Natural killer cell (primary cell): ENCODE measurements at regions not wholly inside any gene's neighbourhood (a gene's known extent, or its start where the extent isn't known, plus 50 kb on each side); places are given as distances from the start of the nearest gene placed in this dataset.
A peak's percentile ranks its signal among the peaks of the same experiment; 100 is the strongest.

Source experiments
- ATAC-seq, 3 donors: fragments of 150-1000 bp in 2 of 3; fragments of 200-7000 bp in 1 of 3; cut with Tn5 transposase; 1 replicate in 1 of 3; 2 replicates in 2 of 3; pipeline ENCODE4 v1.10.0; 2021; ENCODE audit warnings: mild to moderate bottlenecking in 2 of 3, moderate library complexity in 2 of 3
- DNase-seq, 2 donors: peaks; one replicate each; pipeline versions ENCODE4 v3.0.0 to v3.0.0-alpha.2; 2013 to 2021; ENCODE audit warnings: mixed read lengths in 1 of 2
- H3K27ac ChIP-seq: one replicate; pipeline ENCODE4 v1.5.1; 2013; ENCODE audit warnings: mild to moderate bottlenecking, low read length
- H3K27me3 ChIP-seq: one replicate; pipeline ENCODE4 v1.6.1; 2013; ENCODE audit warnings: low read length; ENCODE audit not compliant: control insufficient read depth, insufficient read depth
- H3K36me3 ChIP-seq: one replicate; pipeline ENCODE4 v1.6.1; 2013; ENCODE audit warnings: low read length; ENCODE audit not compliant: control insufficient read depth, insufficient read depth
- H3K4me1 ChIP-seq: one replicate; pipeline ENCODE4 v1.6.1; 2013; ENCODE audit warnings: low read length; ENCODE audit not compliant: control insufficient read depth, insufficient read depth
- H3K4me3 ChIP-seq: one replicate; pipeline ENCODE4 v1.5.1; 2013; ENCODE audit warnings: low read length
- H3K9me3 ChIP-seq: one replicate; pipeline ENCODE4 v1.6.1; 2013; ENCODE audit warnings: low read length; ENCODE audit not compliant: control insufficient read depth, insufficient read depth
- H3K27ac Mint-ChIP-seq, 2 donors: one replicate each; pipeline ENCODE4 v1.8.0; 2022; ENCODE audit warnings: mild to moderate bottlenecking in 2 of 2, mixed read lengths in 2 of 2, moderate library complexity in 1 of 2
- H3K27me3 Mint-ChIP-seq, 2 donors: one replicate each; pipeline ENCODE4 v1.8.0; 2022; ENCODE audit warnings: low read depth in 2 of 2, mixed read lengths in 2 of 2
- H3K36me3 Mint-ChIP-seq: one replicate; pipeline ENCODE4 v1.8.0; 2022; ENCODE audit warnings: mixed read lengths
- H3K4me1 Mint-ChIP-seq, 2 donors: one replicate each; pipeline ENCODE4 v1.8.0; 2022; ENCODE audit warnings: mixed read lengths in 2 of 2
- H3K4me3 Mint-ChIP-seq: one replicate; pipeline ENCODE4 v1.8.0; 2022; ENCODE audit warnings: mild to moderate bottlenecking, moderate library complexity, mixed read lengths
- H3K9me3 Mint-ChIP-seq, 2 donors: one replicate each; pipeline ENCODE4 v1.8.0; 2022; ENCODE audit warnings: mixed read lengths in 2 of 2
- CTCF ChIP-seq: fragments of 200-600 bp; IDR thresholded peaks from one replicate; pipeline ENCODE4 v1.8.0; 2022; ENCODE audit warnings: antibody characterized with exemption
- WGBS: methylation state at CpG from one replicate; pipeline ENCODE4 v1.1.7; 2013; ENCODE audit warnings: missing lambda C conversion rate; ENCODE audit not compliant: insufficient coverage; 5-methylcytosine and 5-hydroxymethylcytosine counted together
- intact Hi-C: fragments of 100-400 bp; cut with micrococcal nuclease; formaldehyde crosslinking; loops from one replicate; pipeline ENCODE4 v1.14.2; 2022

DNA sequence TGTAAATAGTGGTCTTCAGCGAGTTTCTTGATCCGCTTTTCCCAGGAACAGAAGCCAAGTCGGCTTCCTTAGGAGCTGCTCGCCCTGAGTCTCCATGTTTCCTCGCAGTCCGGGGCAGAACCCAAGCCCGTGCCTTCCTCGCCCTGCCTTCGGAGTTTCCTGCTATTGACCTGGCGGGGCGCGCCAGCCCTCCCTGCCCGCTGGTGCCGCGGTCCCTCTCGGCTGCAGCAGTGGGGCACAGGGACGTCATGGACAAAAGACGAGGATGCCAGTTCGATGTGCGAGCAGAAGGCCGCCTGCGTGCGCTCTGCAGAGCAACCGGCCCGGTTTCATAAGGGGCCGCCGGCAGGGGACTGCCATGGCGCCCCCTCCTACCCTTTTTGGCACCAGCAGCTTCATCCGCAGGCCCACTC, 156.6 kb downstream of the TM9SF2 start:
- peaks cover 32 to 33% of the 10 kb centered on the region in 2 donors for H3K4me1 Mint-ChIP-seq
- no peak for TF ChIP-seq CTCF
- H3K36me3 Mint-ChIP-seq, result no peaks in the 10 kb centered on the region
- Histone ChIP-seq H3K27ac (peak overlapping the region; percentile 54), H3K27me3 (peaks cover 6% of the 10 kb centered on the region), H3K4me3 (peak overlapping the region; percentile 26), H3K4me1 (peaks cover 26% of the 10 kb centered on the region), H3K36me3 (no peaks in the 10 kb centered on the region), H3K9me3 (no peaks in the 10 kb centered on the region)
- 12% methylated on average over 28 of the region's 29 CpGs for WGBS
- peaks cover 9 to 35% of the 10 kb centered on the region in 2 donors for H3K27me3 Mint-ChIP-seq
- H3K27ac Mint-ChIP-seq, result peak overlapping the region in 1 of 2 donors; percentile 73
- intact Hi-C loops, result loop anchor here (2.0 kb wide), 1 partner anchor 885 kb away; no protein-coding TSS in a partner anchor
- peak in 2 of 3 donors; percentile 25 to 28 for ATAC-seq
- H3K4me3 Mint-ChIP-seq, result peak overlapping the region; percentile 83
- H3K9me3 Mint-ChIP-seq, result no peaks in the 10 kb centered on the region
- DNase-seq, result peak; percentile 24 to 63

- peaks cover 5% of the 10 kb centered on the region for H3K27me3 ChIP-seq
- peaks cover 26% of the 10 kb centered on the region for H3K4me1 ChIP-seq
- no peaks in the 10 kb centered on the region for H3K9me3 ChIP-seq
- H3K27ac ChIP-seq, result no peak overlapping the region
- ATAC-seq (peak; percentile 47 to 58 (median 50)), DNase-seq (peak in 1 of 2 donors; percentile 82)
- peak overlapping the region in 1 of 2 donors; percentile 34 for H3K27ac Mint-ChIP-seq
- peaks cover 9 to 29% of the 10 kb centered on the region in 2 donors for H3K27me3 Mint-ChIP-seq
- H3K4me1 Mint-ChIP-seq, result peaks cover 32 to 33% of the 10 kb centered on the region in 2 donors
- no peaks in the 10 kb centered on the region for H3K9me3 Mint-ChIP-seq
- no peaks in the 10 kb centered on the region for H3K36me3 ChIP-seq
- TF ChIP-seq CTCF, result no peak
- no peak overlapping the region for H3K4me3 ChIP-seq
- peak overlapping the region; percentile 83 for H3K4me3 Mint-ChIP-seq
- intact Hi-C loops, result loop anchor here (1.0 to 2.0 kb wide), 4 partner anchors 259 to 886 kb away; no protein-coding TSS in a partner anchor
- WGBS, result 49% methylated on average over 6 of the region's 6 CpGs
- no peaks in the 10 kb centered on the region for H3K36me3 Mint-ChIP-seq
These were observed 155.6 kb downstream of the TM9SF2 start for GRCh38 chr13:99656844-99657381.

GRCh38 chr13:99656092-99656745, 154.9 kb downstream of the TM9SF2 start:
- H3K27ac Mint-ChIP-seq, result peak overlapping the region in 1 of 2 donors; percentile 7
- peaks cover 32 to 33% of the 10 kb centered on the region in 2 donors for H3K4me1 Mint-ChIP-seq
- peak overlapping the region; percentile 83 for H3K4me3 Mint-ChIP-seq
- WGBS, result 6% methylated on average over 6 of the region's 8 CpGs
- Histone ChIP-seq H3K27ac (no peak overlapping the region), H3K36me3 (no peaks in the 10 kb centered on the region), H3K27me3 (peaks cover 3% of the 10 kb centered on the region), H3K4me3 (no peak overlapping the region), H3K9me3 (no peaks in the 10 kb centered on the region), H3K4me1 (peaks cover 26% of the 10 kb centered on the region)
- no peaks in the 10 kb centered on the region for H3K9me3 Mint-ChIP-seq
- peak; percentile 90 for TF ChIP-seq CTCF
- H3K36me3 Mint-ChIP-seq, result no peaks in the 10 kb centered on the region
- H3K27me3 Mint-ChIP-seq, result peaks cover 9 to 22% of the 10 kb centered on the region in 2 donors
- intact Hi-C loops, result loop anchor here (1.0 to 2.0 kb wide), 4 partner anchors 260 to 887 kb away; no protein-coding TSS in a partner anchor
- peak; percentile 67 to 94 for DNase-seq
- peak; percentile 83 to 89 (median 88) for ATAC-seq
